ENCODE measurements at regions not wholly inside any gene's neighbourhood (a gene's known extent, or its start where the extent isn't known, plus 50 kb on each side); places are given as distances from the start of the nearest gene placed in this dataset.

- H3K4me1 ChIP-seq (ENCODE audit: insufficient read depth, insufficient read length) = no peaks in the 10 kb centered on the region
- no peak for DNase-seq (ENCODE audit: low read depth, low spot score)
- no peaks in the 10 kb centered on the region for H3K9me3 ChIP-seq (ENCODE audit: insufficient read depth, low read length)
- TF ChIP-seq SUZ12 (IDR thresholded peaks at IDR 0.05; ENCODE audit: extremely low read depth, insufficient read depth, insufficient read length) (no peak), ZNF274 (IDR thresholded peaks at IDR 0.05; ENCODE audit: low read depth, low read length) (no peak), YY1 (IDR thresholded peaks at IDR 0.05; ENCODE audit: insufficient read depth, insufficient read length) (no peak)
- H3K4me3 ChIP-seq (ENCODE audit: insufficient read length, low read depth) = no peak overlapping the region
- H3K36me3 ChIP-seq (ENCODE audit: insufficient read depth, insufficient read length, low read length) = no peaks in the 10 kb centered on the region
- H3K9ac ChIP-seq (ENCODE audit: insufficient read length, low read depth) = no peak overlapping the region
- H3K27me3 ChIP-seq (ENCODE audit: insufficient read depth, insufficient read length) = no peaks in the 10 kb centered on the region
These were observed 154.1 kb upstream of the MMADHC start for GRCh38 chr2:149741646-149742045.

- Histone ChIP-seq H3K9me3 (ENCODE audit: insufficient read depth, low read length) (peaks cover 11% of the 10 kb centered on the region), H3K4me3 (ENCODE audit: insufficient read length, low read depth) (no peak overlapping the region), H3K27me3 (ENCODE audit: insufficient read depth, insufficient read length) (no peaks in the 10 kb centered on the region), H3K4me1 (ENCODE audit: insufficient read depth, insufficient read length) (no peaks in the 10 kb centered on the region), H3K9ac (ENCODE audit: insufficient read length, low read depth) (no peak overlapping the region), H3K36me3 (ENCODE audit: insufficient read depth, insufficient read length, low read length) (no peaks in the 10 kb centered on the region)
- DNase-seq (ENCODE audit: low read depth, low spot score) = no peak
- no peak for TF ChIP-seq ZNF274 (IDR thresholded peaks at IDR 0.05; ENCODE audit: low read depth, low read length)
- TF ChIP-seq YY1 (IDR thresholded peaks at IDR 0.05; ENCODE audit: insufficient read depth, insufficient read length) = no peak
- TF ChIP-seq SUZ12 (IDR thresholded peaks at IDR 0.05; ENCODE audit: extremely low read depth, insufficient read depth, insufficient read length) = no peak
These were observed 152.9 kb upstream of the MMADHC start for GRCh38 chr2:149740490-149740889.

- Histone ChIP-seq H3K9ac (ENCODE audit: insufficient read length, low read depth) (no peak overlapping the region), H3K36me3 (ENCODE audit: insufficient read depth, insufficient read length, low read length) (no peaks in the 10 kb centered on the region), H3K27me3 (ENCODE audit: insufficient read depth, insufficient read length) (no peaks in the 10 kb centered on the region), H3K4me1 (ENCODE audit: insufficient read depth, insufficient read length) (no peaks in the 10 kb centered on the region), H3K4me3 (ENCODE audit: insufficient read length, low read depth) (no peak overlapping the region), H3K9me3 (ENCODE audit: insufficient read depth, low read length) (peaks cover 12% of the 10 kb centered on the region)
- no peak for TF ChIP-seq YY1 (IDR thresholded peaks at IDR 0.05; ENCODE audit: insufficient read depth, insufficient read length)
- DNase-seq (ENCODE audit: low read depth, low spot score) = no peak
These were observed 152.3 kb upstream of the MMADHC start for GRCh38 chr2:149739883-149740265.

- no peaks in the 10 kb centered on the region for H3K27me3 ChIP-seq (ENCODE audit: insufficient read depth, insufficient read length)
- no peaks in the 10 kb centered on the region for H3K4me1 ChIP-seq (ENCODE audit: insufficient read depth, insufficient read length)
- no peak for DNase-seq (ENCODE audit: low read depth, low spot score)
- no peaks in the 10 kb centered on the region for H3K36me3 ChIP-seq (ENCODE audit: insufficient read depth, insufficient read length, low read length)
- peaks cover 12% of the 10 kb centered on the region for H3K9me3 ChIP-seq (ENCODE audit: insufficient read depth, low read length)
- H3K4me3 ChIP-seq (ENCODE audit: insufficient read length, low read depth) = no peak overlapping the region
- no peak overlapping the region for H3K9ac ChIP-seq (ENCODE audit: insufficient read length, low read depth)
- no peak for TF ChIP-seq ZNF274 (IDR thresholded peaks at IDR 0.05; ENCODE audit: low read depth, low read length)
- TF ChIP-seq YY1 (IDR thresholded peaks at IDR 0.05; ENCODE audit: insufficient read depth, insufficient read length) = no peak
- TF ChIP-seq SUZ12 (IDR thresholded peaks at IDR 0.05; ENCODE audit: extremely low read depth, insufficient read depth, insufficient read length) = no peak
These were observed 151.8 kb upstream of the MMADHC start for GRCh38 chr2:149739171-149739882.

GRCh38 chr2:149738767-149739166, 151.2 kb upstream of the MMADHC start:
- no peak for TF ChIP-seq SUZ12 (IDR thresholded peaks at IDR 0.05; ENCODE audit: extremely low read depth, insufficient read depth, insufficient read length)
- TF ChIP-seq ZNF274 (IDR thresholded peaks at IDR 0.05; ENCODE audit: low read depth, low read length) = no peak
- no peak for TF ChIP-seq YY1 (IDR thresholded peaks at IDR 0.05; ENCODE audit: insufficient read depth, insufficient read length)
- peaks cover 12% of the 10 kb centered on the region for H3K9me3 ChIP-seq (ENCODE audit: insufficient read depth, low read length)
- no peaks in the 10 kb centered on the region for H3K4me1 ChIP-seq (ENCODE audit: insufficient read depth, insufficient read length)
- no peak overlapping the region for H3K9ac ChIP-seq (ENCODE audit: insufficient read length, low read depth)
- no peak overlapping the region for H3K4me3 ChIP-seq (ENCODE audit: insufficient read length, low read depth)
- no peak for DNase-seq (ENCODE audit: low read depth, low spot score)
- H3K27me3 ChIP-seq (ENCODE audit: insufficient read depth, insufficient read length) = no peaks in the 10 kb centered on the region
- H3K36me3 ChIP-seq (ENCODE audit: insufficient read depth, insufficient read length, low read length) = no peaks in the 10 kb centered on the region

GRCh38 chr2:149737896-149738295, 150.3 kb upstream of the MMADHC start:
- TF ChIP-seq YY1 (IDR thresholded peaks at IDR 0.05; ENCODE audit: insufficient read depth, insufficient read length) (no peak), ZNF274 (IDR thresholded peaks at IDR 0.05; ENCODE audit: low read depth, low read length) (no peak), SUZ12 (IDR thresholded peaks at IDR 0.05; ENCODE audit: extremely low read depth, insufficient read depth, insufficient read length) (no peak)
- Histone ChIP-seq H3K4me1 (ENCODE audit: insufficient read depth, insufficient read length) (no peaks in the 10 kb centered on the region), H3K4me3 (ENCODE audit: insufficient read length, low read depth) (no peak overlapping the region), H3K9me3 (ENCODE audit: insufficient read depth, low read length) (peaks cover 12% of the 10 kb centered on the region), H3K36me3 (ENCODE audit: insufficient read depth, insufficient read length, low read length) (no peaks in the 10 kb centered on the region), H3K27me3 (ENCODE audit: insufficient read depth, insufficient read length) (no peaks in the 10 kb centered on the region), H3K9ac (ENCODE audit: insufficient read length, low read depth) (no peak overlapping the region)
- no peak for DNase-seq (ENCODE audit: low read depth, low spot score)

GRCh38 chr2:149735237-149735958, 147.8 kb upstream of the MMADHC start:
- Histone ChIP-seq H3K36me3 (ENCODE audit: insufficient read depth, insufficient read length, low read length) (no peaks in the 10 kb centered on the region), H3K27me3 (ENCODE audit: insufficient read depth, insufficient read length) (no peaks in the 10 kb centered on the region), H3K9ac (ENCODE audit: insufficient read length, low read depth) (no peak overlapping the region), H3K4me3 (ENCODE audit: insufficient read length, low read depth) (no peak overlapping the region), H3K4me1 (ENCODE audit: insufficient read depth, insufficient read length) (no peaks in the 10 kb centered on the region), H3K9me3 (ENCODE audit: insufficient read depth, low read length) (peaks cover 12% of the 10 kb centered on the region)
- TF ChIP-seq YY1 (IDR thresholded peaks at IDR 0.05; ENCODE audit: insufficient read depth, insufficient read length) (no peak), ZNF274 (IDR thresholded peaks at IDR 0.05; ENCODE audit: low read depth, low read length) (no peak), SUZ12 (IDR thresholded peaks at IDR 0.05; ENCODE audit: extremely low read depth, insufficient read depth, insufficient read length) (no peak)
- no peak for DNase-seq (ENCODE audit: low read depth, low spot score)
